ENCODE measurements at regions not wholly inside any gene's neighbourhood (a gene's known extent, or its start where the extent isn't known, plus 50 kb on each side); places are given as distances from the start of the nearest gene placed in this dataset.

GRCh38 chr2:16264491-16264890, 324.1 kb downstream of the MYCN start:
- TF ChIP-seq CTCF (IDR thresholded peaks at IDR 0.05) (no peak), POLR2AphosphoS5 (IDR thresholded peaks at IDR 0.05; ENCODE audit: insufficient read depth in 1 of 2, low read depth in 1 of 2) (no peak), POLR2A (IDR thresholded peaks at IDR 0.05) (no peak)
